H1 (cell line): ENCODE measurements at regions not wholly inside any gene's neighbourhood (a gene's known extent, or its start where the extent isn't known, plus 50 kb on each side); places are given as distances from the start of the nearest gene placed in this dataset.

Experiments used
- CTCF ChIA-PET: fragments of 300-600 bp; sonication (Branson Sonifier 250); formaldehyde crosslinking; loops from one replicate; lab custom pipeline; 2021; ENCODE audit not compliant: partially characterized antibody; lab: Charles Lee
- POLR2A ChIA-PET: fragments of 300-600 bp; sonication (Branson Sonifier 250); formaldehyde crosslinking; loops from one replicate; lab custom pipeline; 2021; ENCODE audit warnings: inconsistent platforms; ENCODE audit not compliant: partially characterized antibody; lab: Charles Lee
- DNase-seq, 2 experiments: peaks; one replicate each; pipeline versions ENCODE4 v3.0.0 to v3.0.0-alpha.2; 2010 to 2022; ENCODE audit warnings: low spot score in 2 of 2, low read depth in 1 of 2, mixed read lengths in 1 of 2
- FAIRE-seq: peaks from 2 replicates; lab custom pipeline; 2011; peaks lifted over from hg19 to GRCh38; lab: Jason Lieb, UNC
- H2AFZ ChIP-seq: 2 replicates; pipeline ENCODE4 v1.8.1; 2012; ENCODE audit warnings: low read length, inconsistent platforms
- H2AK5ac ChIP-seq: 2 replicates; pipeline ENCODE4 v1.6.1; 2013; ENCODE audit warnings: low read depth, low read length
- H2BK120ac ChIP-seq: replicated peaks from 2 replicates; pipeline ENCODE3; 2013; ENCODE audit warnings: low read depth, low read length, inconsistent platforms
- H2BK12ac ChIP-seq: 2 replicates; pipeline ENCODE4 v1.6.1; 2013; ENCODE audit warnings: low read depth, low read length
- H2BK15ac ChIP-seq: 2 replicates; pipeline ENCODE4 v1.6.1; 2013; ENCODE audit warnings: low read length
- H2BK20ac ChIP-seq: 2 replicates; pipeline ENCODE4 v1.6.1; 2013; ENCODE audit warnings: low read length
- H2BK5ac ChIP-seq: 2 replicates; pipeline ENCODE4 v1.6.1; 2013; ENCODE audit warnings: low read depth, low read length
- H3K14ac ChIP-seq: 2 replicates; pipeline ENCODE4 v1.6.1; 2013; ENCODE audit warnings: inconsistent platforms; ENCODE audit not compliant: insufficient read length
- H3K18ac ChIP-seq: 2 replicates; pipeline ENCODE4 v1.6.1; 2013; ENCODE audit warnings: low read length; ENCODE audit errors: extremely low read depth
- H3K23ac ChIP-seq: 2 replicates; pipeline ENCODE4 v1.6.1; 2013; ENCODE audit warnings: inconsistent platforms; ENCODE audit not compliant: insufficient read length
- H3K23me2 ChIP-seq: 2 replicates; pipeline ENCODE4 v1.6.1; 2013; ENCODE audit warnings: low read depth, low read length
- H3K27ac ChIP-seq: 2 replicates; pipeline ENCODE4 v1.6.1; 2011; ENCODE audit warnings: low read depth, low read length, inconsistent platforms
- H3K27me3 ChIP-seq, 4 experiments: replicated peaks in 1 of 4; 1 replicate in 1 of 4; 2 replicates in 3 of 4; pipeline versions ENCODE4 v1.6.1 to v1.8.1; 2011 to 2013; ENCODE audit warnings: low read length in 3 of 4, mild to moderate bottlenecking in 3 of 4, inconsistent platforms in 2 of 4, mixed read lengths in 2 of 4, moderate library complexity in 1 of 4; ENCODE audit not compliant: control insufficient read depth in 3 of 4, insufficient read depth in 3 of 4; ENCODE audit errors: extremely low read depth in 1 of 4
- H3K36me3 ChIP-seq, 4 experiments: 2 replicates each; pipeline versions ENCODE4 v1.6.1 to v1.8.1; 2011 to 2013; ENCODE audit warnings: mild to moderate bottlenecking in 4 of 4, low read length in 3 of 4, moderate library complexity in 2 of 4, control low read depth in 1 of 4, inconsistent platforms in 1 of 4; ENCODE audit not compliant: insufficient read depth in 4 of 4, control insufficient read depth in 2 of 4
- H3K4ac ChIP-seq: replicated peaks from 2 replicates; pipeline ENCODE3; 2013; ENCODE audit warnings: low read length, low read depth, mixed read lengths, inconsistent platforms; ENCODE audit not compliant: insufficient read length
- H3K4me1 ChIP-seq, 4 experiments: replicated peaks in 1 of 4; 1 replicate in 1 of 4; 2 replicates in 3 of 4; pipeline versions ENCODE4 v1.6.1 to v1.8.1; 2011 to 2013; ENCODE audit warnings: low read length in 3 of 4, inconsistent platforms in 2 of 4, mixed read lengths in 1 of 4; ENCODE audit not compliant: insufficient read depth in 4 of 4, control insufficient read depth in 3 of 4
- H3K4me2 ChIP-seq, 2 experiments: 2 replicates each; pipeline versions ENCODE4 v1.6.1 to v1.8.1; 2011 to 2013; ENCODE audit warnings: low read depth in 2 of 2, low read length in 2 of 2, control low read depth in 1 of 2, inconsistent platforms in 1 of 2, mild to moderate bottlenecking in 1 of 2; ENCODE audit not compliant: insufficient read depth in 1 of 2
- H3K4me3 ChIP-seq, 4 experiments: fragments of 200-600, 300-600 bp in 1 of 4; sonication (generic), shearing (Covaris generic), sonication (Bioruptor Twin) in 1 of 4; 2 replicates each; pipeline versions ENCODE4 v1.5.1 to v1.8.1; 2011 to 2016; ENCODE audit warnings: low read length in 4 of 4, low read depth in 3 of 4, control low read depth in 2 of 4, inconsistent platforms in 2 of 4, mild to moderate bottlenecking in 2 of 4, mixed read lengths in 1 of 4, moderate library complexity in 1 of 4; ENCODE audit not compliant: insufficient read depth in 2 of 4; ENCODE audit errors: extremely low read depth in 1 of 4
- H3K56ac ChIP-seq: replicated peaks from 2 replicates; pipeline ENCODE3; 2013; ENCODE audit warnings: low read depth, mild to moderate bottlenecking, mixed read lengths, low read length, inconsistent platforms; ENCODE audit not compliant: insufficient read length
- H3K79me1 ChIP-seq: 2 replicates; pipeline ENCODE4 v1.6.1; 2013; ENCODE audit warnings: low read depth, low read length, control low read depth
- H3K79me2 ChIP-seq, 2 experiments: 2 replicates each; pipeline versions ENCODE4 v1.6.1 to v1.8.1; 2012 to 2013; ENCODE audit warnings: low read length in 2 of 2, mild to moderate bottlenecking in 2 of 2, inconsistent platforms in 1 of 2; ENCODE audit not compliant: insufficient read depth in 2 of 2, control insufficient read depth in 1 of 2
- H3K9ac ChIP-seq, 4 experiments: replicated peaks in 1 of 4; 1 replicate in 1 of 4; 2 replicates in 3 of 4; pipeline versions ENCODE4 v1.6.1 to v1.8.1; 2011 to 2013; ENCODE audit warnings: low read depth in 3 of 4, low read length in 3 of 4, control low read depth in 2 of 4, mild to moderate bottlenecking in 2 of 4, moderate library complexity in 2 of 4, inconsistent platforms in 1 of 4; ENCODE audit errors: extremely low read depth in 1 of 4
- H3K9me3 ChIP-seq, 2 experiments: 2 replicates each; pipeline versions ENCODE4 v1.6.1 to v1.8.1; 2012 to 2013; ENCODE audit warnings: mild to moderate bottlenecking in 2 of 2, moderate library complexity in 2 of 2, control low read depth in 1 of 2, inconsistent platforms in 1 of 2, low read depth in 1 of 2, low read length in 1 of 2, mixed read lengths in 1 of 2; ENCODE audit not compliant: insufficient read depth in 2 of 2
- H4K20me1 ChIP-seq, 2 experiments: replicated peaks in 1 of 2; 2 replicates each; pipeline versions ENCODE3 to v1.8.1; 2011 to 2013; ENCODE audit warnings: inconsistent platforms in 2 of 2, low read length in 2 of 2, mild to moderate bottlenecking in 1 of 2; ENCODE audit not compliant: insufficient read depth in 2 of 2, control insufficient read depth in 1 of 2
- H4K5ac ChIP-seq: 2 replicates; pipeline ENCODE4 v1.6.1; 2013; ENCODE audit warnings: low read length, low read depth, mixed read lengths, inconsistent platforms; ENCODE audit not compliant: insufficient read length
- H4K8ac ChIP-seq: 2 replicates; pipeline ENCODE4 v1.8.0; 2013; ENCODE audit warnings: mild to moderate bottlenecking, moderate library complexity, low read length, inconsistent platforms; ENCODE audit not compliant: insufficient read depth; ENCODE audit errors: extremely low read depth
- H4K91ac ChIP-seq: replicated peaks from 2 replicates; pipeline ENCODE3; 2013; ENCODE audit warnings: low read length, mixed read lengths, inconsistent platforms; ENCODE audit not compliant: insufficient read length
- EP300 ChIP-seq, 2 experiments: IDR thresholded peaks; 1 replicate in 1 of 2; 2 replicates in 1 of 2; pipeline ENCODE4 v1.6.1; 2011 to 2012; ENCODE audit warnings: low read depth in 2 of 2, low read length in 2 of 2, mild to moderate bottlenecking in 2 of 2, borderline replicate concordance in 1 of 2, inconsistent platforms in 1 of 2, moderate library complexity in 1 of 2
- GABPA ChIP-seq: IDR thresholded peaks from 2 replicates; pipeline ENCODE4 v1.6.1; 2011; ENCODE audit warnings: mild to moderate bottlenecking, low read length, moderate library complexity, borderline replicate concordance; ENCODE audit not compliant: insufficient read depth
- WGBS, 2 experiments: shearing (Covaris generic) in 1 of 2; methylation state at CpG; one replicate each; pipeline versions ENCODE4 v1.1.6 to v1.1.7; 2013 to 2015; ENCODE audit warnings: low lambda C conversion rate in 2 of 2, mixed read lengths in 2 of 2, inconsistent platforms in 1 of 2, low coverage in 1 of 2, missing lambda C conversion rate in 1 of 2; ENCODE audit not compliant: insufficient replicate concordance in 2 of 2, insufficient coverage in 1 of 2, insufficient read length in 1 of 2; ENCODE audit errors: extremely low coverage in 1 of 2, missing lambda C conversion rate in 1 of 2; 5-methylcytosine and 5-hydroxymethylcytosine counted together

DNA sequence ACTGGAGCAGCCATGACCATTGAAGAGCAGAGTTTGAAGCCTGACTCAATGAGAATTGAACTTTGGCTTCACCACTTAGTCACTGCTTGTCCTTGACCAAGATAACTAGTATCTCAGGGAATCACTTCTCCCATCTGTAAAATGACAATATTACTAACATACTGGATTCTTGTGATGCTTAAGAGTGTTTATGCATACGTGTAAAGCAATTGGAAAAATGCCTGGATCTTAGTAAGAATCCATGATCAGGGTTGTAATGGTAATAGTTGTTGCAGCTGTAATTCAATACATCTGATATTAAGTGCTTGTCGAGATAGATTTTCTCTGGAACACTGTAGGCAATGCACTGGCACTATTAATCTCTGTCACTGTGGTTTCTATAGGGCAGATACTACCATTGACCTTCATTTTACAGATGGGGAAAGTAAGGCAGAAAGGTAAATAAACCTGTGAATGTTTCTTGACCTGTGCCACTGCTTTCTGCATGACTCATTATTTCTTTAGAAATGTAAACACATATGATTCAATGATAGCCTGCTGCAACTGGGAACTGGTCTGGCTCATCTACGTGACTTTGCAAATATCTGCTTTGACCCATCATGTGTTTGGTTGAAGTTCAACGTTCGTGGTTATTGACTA, 662.5 kb downstream of the PLA2G4A start:
- no peak overlapping the region for H3K4ac ChIP-seq
- H2BK20ac ChIP-seq: no peak overlapping the region
- H3K27me3 ChIP-seq: no peaks in the 10 kb centered on the region
- FAIRE-seq (no peak), DNase-seq (no peak)
- H3K23me2 ChIP-seq: no peaks in the 10 kb centered on the region
- ChIA-PET CTCF (interaction anchor here (0.6 kb wide), 1 partner anchor 9 kb away, joined by 3 read pairs; no protein-coding TSS in a partner anchor), POLR2A (no interaction called here)
- H2AK5ac ChIP-seq: no peak overlapping the region
- H2BK120ac ChIP-seq: no peak overlapping the region
- no peak overlapping the region for H3K27ac ChIP-seq
- no peak overlapping the region for H4K8ac ChIP-seq
- H3K4me1 ChIP-seq: no peaks in the 10 kb centered on the region
- WGBS, 2 experiments: 72% methylated on average over 5 of the region's 5 CpGs; no CpG with 5 or more reads in 1 of the 2 experiments
- no peak overlapping the region for H4K5ac ChIP-seq
- H4K91ac ChIP-seq: no peak overlapping the region
- no peak overlapping the region for H2BK5ac ChIP-seq
- H3K79me1 ChIP-seq: no peaks in the 10 kb centered on the region
- no peaks in the 10 kb centered on the region for H3K9me3 ChIP-seq
- H2BK12ac ChIP-seq: no peak overlapping the region
- H2BK15ac ChIP-seq: no peak overlapping the region
- H3K14ac ChIP-seq: no peak overlapping the region
- no peak overlapping the region for H3K23ac ChIP-seq
- H3K9ac ChIP-seq: no peak overlapping the region
- no peak overlapping the region for H3K56ac ChIP-seq
- H3K4me2 ChIP-seq: no peak overlapping the region
- H3K36me3 ChIP-seq: no peaks in the 10 kb centered on the region
- no peaks in the 10 kb centered on the region for H3K79me2 ChIP-seq
- no peaks in the 10 kb centered on the region for H4K20me1 ChIP-seq
- no peak overlapping the region for H2AFZ ChIP-seq
- no peak overlapping the region for H3K4me3 ChIP-seq
- no peak overlapping the region for H3K18ac ChIP-seq
- TF ChIP-seq GABPA (no peak), EP300 (IDR thresholded peaks at IDR 0.05; ENCODE audit: borderline replicate concordance in 1 of 2, low read depth in 2 of 2, low read length in 2 of 2) (no peak)
